GM18499 (cell line): ENCODE measurements at regions not wholly inside any gene's neighbourhood (a gene's known extent, or its start where the extent isn't known, plus 50 kb on each side); places are given as distances from the start of the nearest gene placed in this dataset.
"Not testable (repeated sequence)": the region's sequence is repeated elsewhere in the genome, so short reads cannot be mapped to it uniquely, and the experiment has no call there.

Experiments used
- ATAC-seq: cut with Tn5 transposase; IDR thresholded peaks from one replicate; pipeline ENCODE4 v1.9.1; 2021; ENCODE audit warnings: moderate number of reproducible peaks; ENCODE audit not compliant: insufficient read depth, unreplicated experiment

DNA sequence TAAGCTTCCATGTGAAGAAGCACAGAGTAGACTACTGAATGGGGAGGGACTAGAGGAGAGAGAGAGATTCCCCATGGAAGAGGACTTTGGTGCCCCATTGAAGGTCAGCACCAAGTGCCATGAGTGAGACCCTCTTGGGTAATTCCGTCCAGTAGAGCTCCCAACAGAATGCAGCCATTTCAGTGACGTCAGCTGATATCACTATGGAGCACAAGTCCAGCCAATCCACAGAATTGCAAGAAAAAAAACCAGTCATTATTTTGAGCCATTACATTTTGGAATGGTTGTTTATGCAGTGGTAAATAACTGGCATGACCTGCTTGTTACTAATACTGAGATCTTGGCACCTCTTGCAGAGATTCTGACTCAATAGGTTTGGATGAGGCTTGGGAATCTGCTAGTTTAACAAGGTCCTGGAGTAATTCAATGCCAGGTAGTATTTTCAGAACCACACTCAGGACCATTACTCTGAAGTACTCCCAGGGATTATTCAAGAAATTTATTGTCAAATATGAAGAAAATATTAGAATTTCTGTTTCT, 52.6 kb upstream of the SP8 start:
- no peak for ATAC-seq

DNA sequence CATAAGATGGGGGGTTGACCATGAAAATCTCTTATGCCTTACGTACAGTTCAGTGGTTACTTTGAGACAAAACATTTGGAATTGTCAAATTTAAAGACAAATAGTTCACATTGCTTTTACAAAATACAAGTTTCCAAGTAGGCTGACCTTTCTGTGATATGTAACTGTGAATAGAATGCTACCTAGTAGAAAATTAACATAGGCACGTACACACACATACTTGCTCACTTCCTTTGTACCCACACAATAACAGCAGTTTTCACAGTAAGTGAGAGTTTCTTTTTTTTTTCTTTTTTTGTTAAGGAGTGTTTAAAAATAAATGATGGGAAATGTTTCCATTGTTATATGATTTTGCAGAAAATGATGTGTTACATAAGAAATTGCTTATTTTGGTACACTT, 53.3 kb upstream of the SP8 start:
- no peak for ATAC-seq

DNA sequence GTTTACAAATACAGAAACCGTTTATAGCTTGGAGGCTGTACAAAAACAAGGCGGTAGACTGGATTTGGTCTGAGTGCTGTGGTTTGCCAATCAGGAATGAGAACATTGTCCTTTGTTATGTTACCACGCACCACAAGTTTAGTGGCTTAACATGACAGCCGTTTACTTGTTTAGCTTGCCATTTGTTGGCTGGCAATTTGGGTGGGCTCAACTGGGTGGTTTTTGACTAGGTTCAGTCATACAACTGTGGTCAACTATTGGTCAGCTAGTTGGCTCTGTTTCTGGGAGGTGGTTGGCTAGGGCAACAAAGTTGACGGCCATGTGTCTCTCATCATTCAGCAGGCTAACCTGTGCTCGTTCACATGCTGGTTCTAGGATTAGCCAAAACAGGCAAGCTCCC, 60.1 kb upstream of the SP8 start:
- ATAC-seq = no peak

DNA sequence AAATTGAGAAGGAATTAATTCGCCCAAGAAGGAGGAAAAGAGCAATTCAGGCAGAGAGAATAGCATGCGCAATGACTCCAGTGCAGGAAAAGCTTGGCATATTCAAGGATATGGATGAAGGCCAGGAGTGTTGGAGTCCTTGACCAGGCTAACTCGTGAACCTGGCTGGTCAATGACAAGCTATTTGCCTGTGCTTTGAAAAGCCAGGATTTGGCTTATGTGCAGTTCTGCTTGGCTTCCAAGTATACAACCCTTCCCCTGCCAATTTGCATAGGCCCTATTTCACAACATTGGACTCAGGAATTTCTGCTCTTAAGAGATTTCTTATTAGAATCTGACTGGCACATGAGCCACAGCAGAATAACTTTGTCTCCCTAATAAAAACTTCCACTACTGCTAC, 72.3 kb upstream of the SP8 start:
- no peak for ATAC-seq

DNA sequence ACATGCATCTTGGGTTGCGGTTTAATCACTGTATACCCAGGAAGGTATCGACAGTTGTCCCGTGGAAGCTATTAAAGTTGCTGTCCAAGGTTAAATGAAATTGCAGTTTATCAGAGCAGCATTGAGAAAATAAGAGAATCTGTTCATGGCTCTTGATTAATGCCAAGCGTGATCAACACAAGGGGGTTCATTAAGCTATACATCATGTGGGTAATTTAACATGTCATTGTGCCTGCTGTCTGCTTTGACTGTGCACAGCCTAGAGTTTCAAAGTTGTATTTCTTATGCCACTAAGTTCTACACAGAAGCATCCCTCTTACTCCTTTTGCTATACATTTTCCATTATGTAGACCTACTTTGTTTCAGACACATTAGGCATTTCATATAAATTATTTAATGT, 74.8 kb upstream of the SP8 start:
- no peak for ATAC-seq

DNA sequence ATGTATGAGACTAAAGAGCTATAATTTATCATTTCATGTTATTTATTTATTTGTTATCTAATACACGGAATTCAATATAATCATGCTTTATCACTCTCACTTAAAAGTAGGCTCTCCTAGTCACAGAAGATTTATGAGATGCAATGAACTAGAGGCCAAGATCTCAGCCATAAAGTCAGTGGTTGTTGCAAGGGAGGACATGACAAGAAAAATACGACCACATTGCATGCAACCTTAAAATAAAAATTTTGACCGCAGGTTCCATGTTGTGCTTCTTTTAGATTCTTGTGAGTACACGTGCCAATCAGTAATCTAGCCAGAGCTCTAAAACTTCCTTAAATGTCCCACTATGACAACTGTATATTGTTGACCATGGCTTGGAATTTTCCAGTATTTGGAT, 75.9 kb upstream of the SP8 start:
- no peak for ATAC-seq

DNA sequence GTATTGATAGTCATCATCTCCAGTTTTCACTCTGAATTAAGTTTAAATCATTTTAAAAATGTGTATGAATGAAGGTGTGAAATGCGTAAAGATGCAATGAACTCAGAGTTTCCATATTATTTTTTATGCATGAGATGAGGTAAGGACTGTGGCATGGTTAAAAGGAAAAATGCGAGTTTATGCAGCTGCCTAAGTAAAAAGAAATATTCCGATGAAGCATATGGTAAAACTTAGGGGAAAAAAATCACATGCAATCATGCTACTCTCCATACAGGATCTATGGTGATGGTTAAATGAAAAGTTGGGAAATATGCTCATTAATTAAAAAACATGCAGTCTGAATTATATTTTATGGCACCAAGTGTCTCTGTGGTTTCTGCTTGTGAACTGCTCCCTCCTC, 77.5 kb upstream of the SP8 start:
- no peak for ATAC-seq

DNA sequence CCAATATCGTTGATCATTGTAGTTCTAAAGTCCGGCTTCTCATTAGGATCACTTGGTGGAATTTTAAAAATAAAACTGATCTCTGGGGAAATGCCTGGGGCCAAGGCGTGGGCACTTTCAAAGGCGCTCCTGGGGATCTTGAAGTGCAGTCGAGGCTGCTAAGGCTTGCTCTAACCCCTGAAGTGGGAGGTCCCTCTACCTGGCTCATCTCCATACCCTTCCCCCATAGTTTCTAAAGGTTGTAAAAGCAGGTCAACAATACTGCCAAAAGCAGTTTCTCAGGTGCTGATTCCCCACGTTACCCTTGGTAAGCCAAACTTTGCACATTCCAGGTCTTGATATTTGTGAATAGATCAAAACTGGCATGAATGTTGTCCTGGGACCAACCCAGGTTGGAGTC, 79.0 kb upstream of the SP8 start:
- ATAC-seq = no peak

DNA sequence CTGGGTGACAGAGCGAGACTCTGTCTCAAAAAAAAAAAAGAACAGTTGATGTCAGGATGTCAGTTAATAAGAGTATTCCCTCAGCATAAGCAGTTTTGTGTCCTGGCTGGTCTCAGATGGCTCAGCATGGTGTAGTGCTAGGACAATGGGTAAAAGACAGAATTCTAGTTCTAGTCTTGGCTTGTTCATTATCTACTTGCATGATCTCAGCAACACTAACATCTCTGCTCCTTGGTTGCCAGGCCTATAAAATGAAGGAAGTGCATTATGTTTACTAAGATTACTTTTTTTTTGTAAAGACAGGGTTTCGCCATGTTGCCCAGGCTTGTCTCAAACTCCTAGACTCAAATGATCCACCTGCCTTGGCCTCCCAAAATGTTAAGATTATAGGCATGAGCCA, 84.3 kb upstream of the SP8 start:
- ATAC-seq = no peak

DNA sequence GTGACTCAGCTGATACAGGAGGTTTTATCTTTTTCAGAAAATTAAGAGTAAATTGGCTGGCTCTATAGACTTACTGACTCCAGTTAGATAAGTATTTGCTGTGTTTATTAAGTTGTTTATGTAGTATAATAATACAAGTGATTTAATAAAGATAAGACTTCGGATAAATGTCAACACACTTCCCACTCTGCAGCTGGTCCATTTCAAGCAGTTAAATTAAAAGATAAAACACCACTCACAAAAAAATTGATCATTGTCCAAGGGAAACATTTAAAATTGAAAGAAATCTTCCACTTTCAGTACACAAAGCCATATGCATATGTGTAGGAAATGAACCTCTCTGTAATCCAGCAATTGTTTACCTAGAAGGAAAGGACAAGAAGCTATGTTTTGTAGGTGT, 106.1 kb upstream of the SP8 start:
- no peak for ATAC-seq

DNA sequence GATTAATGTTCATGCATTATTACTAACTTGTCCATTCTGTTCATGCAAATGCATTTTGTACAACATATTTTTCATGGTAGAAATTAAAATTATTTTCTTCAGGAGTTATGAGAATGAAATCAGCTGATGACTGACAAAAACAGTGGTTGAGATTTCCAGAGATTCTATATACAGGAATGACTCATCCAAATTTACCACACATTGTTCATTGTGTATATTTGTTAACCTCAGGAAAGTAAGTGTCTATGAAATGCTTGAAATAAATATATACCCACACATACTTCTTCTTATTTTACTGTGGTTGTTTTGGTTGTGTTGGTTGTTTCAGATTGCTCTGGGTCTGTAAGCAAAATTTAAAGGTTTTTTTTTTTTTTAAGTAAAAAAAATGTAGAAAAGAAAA, 108.1 kb upstream of the SP8 start:
- ATAC-seq = no peak

DNA sequence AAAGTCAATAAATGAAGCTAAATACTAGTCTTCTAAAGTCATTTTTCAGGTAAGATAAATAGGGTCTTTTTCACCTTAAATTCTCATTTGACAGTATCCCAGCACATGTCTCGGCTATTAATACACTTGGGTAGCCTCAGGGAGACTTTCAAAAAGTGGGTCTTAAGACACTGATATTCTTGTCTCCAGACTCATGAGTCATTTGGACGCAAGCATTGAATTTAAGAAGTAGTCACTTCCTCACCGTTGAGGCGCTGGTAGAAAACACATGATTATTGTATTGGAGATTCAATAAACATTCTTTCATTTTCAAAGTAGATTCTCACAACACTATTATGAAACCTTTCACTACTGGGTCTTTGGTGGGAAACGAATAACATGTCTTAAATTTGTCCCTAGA, 108.9 kb upstream of the SP8 start:
- no peak for ATAC-seq

DNA sequence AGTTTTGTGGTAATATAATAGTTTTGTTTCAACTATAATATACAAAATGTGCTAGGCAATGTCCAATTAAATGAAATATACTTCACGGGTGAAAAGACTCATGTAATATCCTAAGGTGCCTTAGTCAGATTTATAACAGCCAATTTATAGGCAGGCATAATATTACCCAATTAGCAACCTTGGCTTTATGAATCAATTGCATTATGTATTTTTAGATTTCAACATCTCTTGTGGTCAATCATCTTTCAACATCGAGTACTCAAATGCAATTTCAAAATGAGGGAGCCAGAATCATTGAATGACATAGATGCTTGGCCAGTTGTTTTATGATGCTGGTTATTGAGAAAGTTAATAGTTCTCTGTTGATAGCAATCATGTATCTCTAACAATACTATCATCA, 110.3 kb upstream of the SP8 start:
- no peak for ATAC-seq

DNA sequence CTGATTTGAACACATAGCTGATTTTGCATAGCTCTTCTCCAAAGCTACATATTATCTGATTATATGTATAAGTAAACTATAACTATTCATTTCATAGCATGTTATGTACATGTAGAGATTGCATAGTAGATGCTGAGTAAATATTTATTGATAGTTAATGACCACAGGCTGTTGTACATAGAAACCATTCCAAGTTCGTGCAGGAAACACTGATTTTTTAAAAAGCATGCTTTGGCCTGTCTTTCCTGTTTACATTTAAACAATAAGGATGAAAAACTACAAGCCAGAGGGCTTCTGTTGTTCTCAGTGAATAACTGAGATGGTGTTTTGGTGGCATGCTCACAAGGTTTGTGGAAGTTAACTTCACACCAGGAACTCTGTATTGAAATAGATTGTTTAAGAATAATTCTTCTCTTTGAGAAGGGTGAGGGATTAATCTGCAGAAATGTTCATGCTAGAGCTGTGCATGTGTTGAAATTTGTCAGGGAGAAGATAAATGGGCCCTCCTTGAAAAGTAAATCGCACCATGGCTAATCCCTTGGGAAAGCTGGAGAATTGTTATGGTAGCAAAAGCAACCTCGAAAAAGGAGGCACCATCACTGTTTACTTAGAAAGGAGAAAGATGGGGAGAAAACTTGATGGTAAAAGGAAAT, 120.2 kb upstream of the SP8 start:
- no peak for ATAC-seq

DNA sequence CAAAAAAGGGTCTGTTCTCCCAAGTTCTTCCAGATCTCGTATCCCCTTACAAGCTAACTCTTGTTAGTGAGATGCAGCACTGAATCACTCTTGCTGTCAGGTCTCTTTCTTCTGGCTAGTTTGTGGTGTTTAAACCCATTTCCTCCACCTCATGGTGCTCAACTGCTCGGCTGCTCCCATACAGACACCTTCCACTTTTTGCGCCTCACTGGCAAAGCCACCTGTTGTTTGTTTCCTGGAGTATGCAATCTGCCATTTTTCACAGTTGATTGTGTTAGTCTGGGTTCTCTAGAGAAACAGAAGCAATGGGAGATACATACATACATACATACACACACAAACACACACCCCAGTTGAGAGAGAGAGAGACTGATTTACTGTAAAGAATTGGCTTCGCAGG, 124.4 kb upstream of the SP8 start:
- ATAC-seq = no peak

DNA sequence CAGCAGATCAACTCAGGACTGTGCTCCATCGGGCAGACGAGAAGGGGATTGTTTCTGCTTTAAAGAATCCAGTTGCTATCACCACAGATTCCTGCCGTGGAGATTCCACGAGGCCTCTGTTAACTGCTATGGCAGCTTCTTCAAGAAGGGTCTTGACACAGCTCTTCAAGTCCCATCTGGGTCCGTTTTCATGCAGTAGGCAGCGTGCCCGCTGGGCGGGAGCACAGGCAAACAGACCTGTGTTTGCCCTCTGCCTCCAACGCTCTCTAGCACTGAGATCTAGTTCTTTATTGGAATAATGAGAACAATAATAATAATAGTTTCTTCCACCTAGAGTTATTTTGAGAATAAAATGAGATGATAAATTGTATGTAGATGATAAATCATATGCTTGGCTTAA, 127.2 kb upstream of the SP8 start:
- ATAC-seq = no peak

DNA sequence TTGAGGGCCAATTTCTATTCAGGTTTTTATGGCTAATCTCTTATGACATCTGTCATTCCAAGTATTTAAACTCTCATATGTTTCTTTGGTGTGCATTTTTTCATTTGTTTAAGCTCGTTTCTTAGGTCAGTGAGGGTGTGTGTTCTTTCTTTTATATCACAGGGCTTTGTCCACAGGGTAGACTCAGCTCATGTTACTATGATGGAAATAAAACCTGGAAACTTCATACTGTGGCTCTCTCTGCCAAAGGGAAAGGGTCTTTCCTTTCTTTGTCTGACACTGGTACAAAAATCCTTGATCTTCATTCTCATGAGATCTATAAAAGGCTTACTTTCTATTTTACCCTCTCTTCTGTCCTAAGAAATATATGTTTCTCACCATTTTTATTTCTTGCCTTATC, 129.6 kb upstream of the SP8 start:
- ATAC-seq = no peak

DNA sequence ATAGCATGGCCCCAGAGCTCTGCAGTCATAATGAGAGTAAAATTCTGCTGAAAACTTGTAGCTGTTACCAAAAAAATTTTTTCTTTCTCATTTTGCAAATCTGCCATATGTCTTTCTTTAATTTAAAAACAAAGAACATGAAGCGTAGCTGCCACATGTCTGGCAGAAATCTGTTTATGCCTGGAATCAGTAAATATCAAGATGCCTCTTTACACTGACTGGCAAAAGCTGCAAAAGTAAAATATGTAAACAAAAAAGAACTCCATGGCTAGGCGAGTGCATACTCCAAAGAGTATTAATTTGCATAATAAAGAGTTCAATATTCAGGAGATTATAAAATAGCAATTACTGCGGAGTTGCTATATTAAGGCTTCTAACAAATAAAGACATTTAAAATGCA, 130.9 kb upstream of the SP8 start:
- no peak for ATAC-seq

DNA sequence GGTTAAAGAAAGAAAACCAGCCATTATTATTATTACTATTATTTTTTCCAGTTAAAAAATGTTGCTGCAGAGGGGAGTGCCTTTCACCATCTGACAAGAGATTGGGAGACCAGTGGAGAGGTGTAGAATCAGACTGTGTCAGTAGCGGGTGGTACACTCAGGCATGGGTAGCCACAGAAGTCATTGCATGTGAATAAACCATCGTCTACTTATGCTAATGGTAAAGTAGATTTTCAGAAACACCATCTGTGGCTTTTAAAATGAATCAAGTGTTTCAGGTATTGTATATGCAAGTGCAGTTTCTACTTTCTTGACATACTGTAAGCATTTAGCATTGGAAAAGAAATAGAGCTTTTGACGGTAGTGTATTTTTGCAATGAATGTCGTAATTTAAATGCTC, 131.5 kb upstream of the SP8 start:
- no peak for ATAC-seq

DNA sequence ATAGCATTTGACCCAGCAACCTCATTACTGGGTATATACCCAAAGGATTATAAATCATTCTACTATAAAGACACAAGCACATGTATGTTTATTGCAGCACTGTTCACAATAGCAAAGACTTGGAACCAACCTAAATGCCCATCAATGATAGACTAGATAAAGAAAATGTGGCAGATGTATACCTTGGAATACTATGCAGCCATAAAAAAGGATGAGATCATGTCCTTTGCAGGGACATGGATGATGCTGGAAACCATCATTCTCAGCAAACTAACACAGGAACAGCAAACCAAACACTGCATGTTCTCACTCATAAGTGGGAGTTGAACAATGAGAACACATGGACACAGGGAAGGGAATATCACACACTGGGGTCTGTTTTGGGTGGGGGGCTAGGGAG, 140.5 kb upstream of the SP8 start:
- not testable (repeated sequence) for ATAC-seq

DNA sequence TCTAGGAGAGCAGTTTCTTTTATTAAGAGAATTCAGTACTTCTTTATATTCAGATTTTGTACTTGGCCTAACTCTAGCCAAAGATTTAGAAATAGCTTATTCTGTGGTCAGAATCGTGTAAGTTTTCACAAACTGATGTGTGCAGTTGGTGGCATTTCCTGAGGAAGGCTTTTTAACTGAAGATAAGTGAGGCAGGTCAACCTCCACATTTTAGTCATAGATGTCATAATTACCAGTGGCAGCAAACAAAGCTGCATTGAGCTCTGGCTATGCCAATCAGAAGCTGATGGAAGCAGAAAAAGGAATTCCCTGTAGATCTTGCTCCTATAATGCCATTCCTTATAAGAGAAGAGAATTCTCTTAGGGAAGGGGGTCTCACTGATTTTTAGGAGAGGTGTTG, 141.3 kb upstream of the SP8 start:
- ATAC-seq = no peak

DNA sequence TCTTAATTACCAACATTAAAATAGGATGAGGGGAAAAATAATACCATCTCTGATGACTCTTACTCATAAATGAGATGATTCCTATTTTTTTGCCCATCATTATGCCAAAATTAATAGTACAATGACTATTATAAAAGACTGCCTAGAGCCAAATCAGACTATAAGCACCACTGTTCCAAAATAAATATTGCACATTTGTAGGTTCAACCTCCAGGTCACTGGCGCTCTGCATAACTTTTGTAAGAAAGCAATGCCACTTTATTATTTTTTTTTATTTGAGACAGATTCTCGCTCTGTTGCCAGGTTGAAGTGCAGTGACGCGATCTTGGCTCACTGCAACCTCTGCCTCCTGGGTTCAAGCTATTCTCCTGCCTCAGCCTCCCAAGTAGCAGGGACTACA, 142.5 kb upstream of the SP8 start:
- no peak for ATAC-seq

DNA sequence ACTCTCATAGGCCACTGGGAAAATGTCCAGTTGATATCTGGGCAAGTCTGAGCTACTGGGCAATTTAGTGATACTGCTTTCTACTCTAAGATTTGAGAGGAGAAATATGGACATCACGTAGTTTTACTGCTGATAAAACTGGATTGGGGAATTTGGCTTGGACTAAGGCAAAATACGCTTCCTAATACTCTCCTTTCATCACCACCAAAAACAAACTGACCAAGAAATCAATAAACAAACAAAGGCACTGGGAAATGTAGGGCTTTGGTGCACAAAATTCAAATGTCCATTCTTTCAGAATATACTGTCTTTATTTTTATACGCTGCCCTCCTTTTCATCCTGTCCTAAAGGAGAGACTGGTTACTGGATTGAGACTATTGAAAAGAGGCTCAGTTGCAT, 145.1 kb upstream of the SP8 start:
- no peak for ATAC-seq
